ENCODE measurements at regions not wholly inside any gene's neighbourhood (a gene's known extent, or its start where the extent isn't known, plus 50 kb on each side); places are given as distances from the start of the nearest gene placed in this dataset.

DNA sequence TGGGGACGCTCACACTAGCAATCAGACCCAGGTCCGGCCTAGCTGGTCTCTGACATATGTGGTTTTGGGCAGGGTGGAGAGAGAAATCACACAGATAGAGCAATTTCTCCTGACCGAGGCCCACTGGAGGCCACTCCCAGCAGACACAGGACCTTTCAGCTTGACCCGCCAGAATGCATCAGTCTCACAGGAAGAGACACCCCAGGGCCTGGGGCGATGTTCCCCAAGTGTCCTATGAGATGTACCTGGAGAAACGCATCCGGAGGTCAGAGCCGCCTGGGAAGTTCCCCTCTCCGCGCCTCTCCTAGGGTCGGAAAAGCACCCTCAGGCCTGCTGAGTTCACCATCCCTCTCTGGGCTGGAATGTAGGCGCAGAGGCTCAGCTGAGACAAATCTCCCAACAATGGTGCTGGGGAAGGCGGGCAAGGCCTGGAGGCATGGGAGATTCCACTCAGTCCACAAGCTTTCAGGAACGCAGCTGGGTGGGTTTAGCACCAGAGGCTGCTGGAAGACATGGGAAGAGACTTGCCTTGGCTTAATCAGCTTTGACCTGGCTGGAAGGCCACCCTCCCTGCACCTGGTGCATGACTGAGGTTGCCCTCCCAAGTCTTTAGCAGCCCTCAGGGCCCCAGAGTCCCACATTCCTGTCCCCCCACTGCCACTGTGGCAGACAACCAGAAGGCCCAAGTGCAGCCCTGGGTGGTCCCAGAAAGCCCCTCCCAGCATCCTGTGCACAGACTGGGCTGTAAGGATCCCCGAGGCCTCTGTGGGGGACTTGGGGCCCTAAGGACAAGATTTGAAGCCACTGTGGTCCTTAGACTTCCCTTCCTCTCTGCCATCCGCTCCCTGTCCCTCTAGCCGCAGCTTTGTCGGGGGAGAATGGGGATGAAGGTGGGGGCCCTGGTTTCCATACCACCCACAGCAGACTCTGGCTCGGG is 57.5 kb downstream of the RTL6 start:
- Histone ChIP-seq H2AFZ (ENCODE audit: control insufficient read depth, low read length) (no peak overlapping the region), H3K27me3 (ENCODE audit: control insufficient read depth, extremely low read depth, insufficient read depth, low read length) (peaks cover 3% of the 10 kb centered on the region), H4K20me1 (ENCODE audit: control insufficient read depth, extremely low read depth, insufficient read depth, low read length) (no peaks in the 10 kb centered on the region), H3K9me3 (ENCODE audit: control insufficient read depth, low read depth, low read length) (no peaks in the 10 kb centered on the region), H3K9ac (ENCODE audit: control insufficient read depth, extremely low read depth, insufficient read depth, low read length) (no peak overlapping the region), H3K9me1 (ENCODE audit: control insufficient read depth, extremely low read depth, insufficient read depth, low read length) (no peaks in the 10 kb centered on the region), H3K36me3 (ENCODE audit: control insufficient read depth in 2 of 2, extremely low read depth in 1 of 2, insufficient read depth in 2 of 2, low read length in 2 of 2) (no peaks in the 10 kb centered on the region), H3K4me2 (ENCODE audit: control insufficient read depth, extremely low read depth, insufficient read depth, low read depth, low read length) (no peak overlapping the region), H3K27ac (ENCODE audit: control insufficient read depth, insufficient read depth, low read length) (no peak overlapping the region), H3K4me1 (ENCODE audit: control insufficient read depth, extremely low read depth, insufficient read depth, low read length) (peaks cover 4% of the 10 kb centered on the region), H3K79me2 (ENCODE audit: control insufficient read depth, insufficient read depth, low read length) (no peaks in the 10 kb centered on the region), H3K4me3 (ENCODE audit: control insufficient read depth in 2 of 3, extremely low read depth in 1 of 3, insufficient read depth in 2 of 3, low read depth in 1 of 3, low read length in 3 of 3) (no peak overlapping the region)
- DNase-seq (ENCODE audit: low read depth, low spot score), result no peak
- dilution Hi-C loops (cut with MboI; ENCODE audit: extremely low pct_ligation_motif_present, low sequenced_read_pairs), result no loop called here
- TF ChIP-seq EZH2 (IDR thresholded peaks at IDR 0.05; ENCODE audit: low read length), result no peak
- TF ChIP-seq, protein P1, sequence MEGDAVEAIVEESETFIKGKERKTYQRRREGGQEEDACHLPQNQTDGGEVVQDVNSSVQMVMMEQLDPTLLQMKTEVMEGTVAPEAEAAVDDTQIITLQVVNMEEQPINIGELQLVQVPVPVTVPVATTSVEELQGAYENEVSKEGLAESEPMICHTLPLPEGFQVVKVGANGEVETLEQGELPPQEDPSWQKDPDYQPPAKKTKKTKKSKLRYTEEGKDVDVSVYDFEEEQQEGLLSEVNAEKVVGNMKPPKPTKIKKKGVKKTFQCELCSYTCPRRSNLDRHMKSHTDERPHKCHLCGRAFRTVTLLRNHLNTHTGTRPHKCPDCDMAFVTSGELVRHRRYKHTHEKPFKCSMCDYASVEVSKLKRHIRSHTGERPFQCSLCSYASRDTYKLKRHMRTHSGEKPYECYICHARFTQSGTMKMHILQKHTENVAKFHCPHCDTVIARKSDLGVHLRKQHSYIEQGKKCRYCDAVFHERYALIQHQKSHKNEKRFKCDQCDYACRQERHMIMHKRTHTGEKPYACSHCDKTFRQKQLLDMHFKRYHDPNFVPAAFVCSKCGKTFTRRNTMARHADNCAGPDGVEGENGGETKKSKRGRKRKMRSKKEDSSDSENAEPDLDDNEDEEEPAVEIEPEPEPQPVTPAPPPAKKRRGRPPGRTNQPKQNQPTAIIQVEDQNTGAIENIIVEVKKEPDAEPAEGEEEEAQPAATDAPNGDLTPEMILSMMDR (optimal IDR thresholded peaks at IDR 0.05 in 1 of 3, IDR thresholded peaks at IDR 0.05 in 1 of 3, conservative IDR thresholded peaks at IDR 0.05 in 1 of 3; ENCODE audit: extremely low read depth in 1 of 3, insufficient read depth in 2 of 3, low read length in 3 of 3), result no peak
- FAIRE-seq, result no peak

DNA sequence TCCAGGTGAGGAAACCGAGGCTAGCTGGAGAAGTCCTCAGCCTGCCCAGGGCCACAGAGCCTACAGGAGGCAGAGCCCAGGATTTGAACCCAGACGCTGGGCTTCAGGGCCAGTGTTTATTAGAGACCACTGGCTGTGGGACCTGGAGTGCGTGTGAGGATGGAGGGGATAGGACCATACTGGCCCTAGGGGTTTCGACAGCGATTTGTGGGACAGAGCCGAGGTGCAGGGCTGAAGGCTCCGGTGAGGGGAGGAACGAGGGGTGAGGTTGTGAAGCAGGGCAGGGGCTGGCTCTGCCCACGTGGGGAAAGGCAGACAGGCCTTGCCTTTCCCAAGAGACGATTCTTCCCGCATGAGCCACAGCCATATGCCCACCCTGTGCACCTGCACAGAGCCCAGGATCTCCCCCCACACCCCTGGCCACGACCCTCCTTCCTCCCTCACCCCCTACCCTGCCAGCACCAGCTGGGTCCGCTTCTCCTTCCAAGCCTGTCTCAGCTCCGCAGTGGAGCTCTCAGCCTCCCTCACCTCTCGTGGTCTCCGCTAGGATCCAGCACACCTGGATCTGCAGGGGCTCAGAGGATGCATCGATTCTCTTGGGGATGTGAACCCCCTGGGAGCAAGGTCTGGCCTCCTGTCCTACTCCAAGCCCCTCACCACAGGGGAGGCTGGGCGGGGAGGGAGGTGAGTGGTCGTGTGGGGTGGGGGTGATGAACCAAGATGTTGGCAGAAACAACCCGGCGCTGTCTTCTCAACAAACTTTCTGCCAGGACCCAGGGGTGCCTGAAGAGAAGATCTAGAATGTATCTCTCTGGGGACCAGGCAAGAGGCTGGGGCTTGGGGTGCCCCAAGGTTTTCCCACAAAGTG is 58.4 kb downstream of the RTL6 start:
- no peak overlapping the region for H3K4me2 ChIP-seq (ENCODE audit: control insufficient read depth, extremely low read depth, insufficient read depth, low read depth, low read length)
- H3K27ac ChIP-seq (ENCODE audit: control insufficient read depth, insufficient read depth, low read length), result no peak overlapping the region
- no peaks in the 10 kb centered on the region for H4K20me1 ChIP-seq (ENCODE audit: control insufficient read depth, extremely low read depth, insufficient read depth, low read length)
- no peaks in the 10 kb centered on the region for H3K4me1 ChIP-seq (ENCODE audit: control insufficient read depth, extremely low read depth, insufficient read depth, low read length)
- no peak overlapping the region for H3K4me3 ChIP-seq (ENCODE audit: control insufficient read depth in 2 of 3, extremely low read depth in 1 of 3, insufficient read depth in 2 of 3, low read depth in 1 of 3, low read length in 3 of 3)
- no peak for FAIRE-seq
- dilution Hi-C loops (cut with MboI; ENCODE audit: extremely low pct_ligation_motif_present, low sequenced_read_pairs), result no loop called here
- peaks cover 3% of the 10 kb centered on the region for H3K27me3 ChIP-seq (ENCODE audit: control insufficient read depth, extremely low read depth, insufficient read depth, low read length)
- no peak overlapping the region for H2AFZ ChIP-seq (ENCODE audit: control insufficient read depth, low read length)
- DNase-seq (ENCODE audit: low read depth, low spot score), result no peak
- TF ChIP-seq, protein P1 (optimal IDR thresholded peaks at IDR 0.05 in 1 of 3, IDR thresholded peaks at IDR 0.05 in 1 of 3, conservative IDR thresholded peaks at IDR 0.05 in 1 of 3; ENCODE audit: extremely low read depth in 1 of 3, insufficient read depth in 2 of 3, low read length in 3 of 3), result no peak
- TF ChIP-seq EZH2 (IDR thresholded peaks at IDR 0.05; ENCODE audit: low read length), result no peak
- H3K79me2 ChIP-seq (ENCODE audit: control insufficient read depth, insufficient read depth, low read length), result no peaks in the 10 kb centered on the region
- no peaks in the 10 kb centered on the region for H3K9me1 ChIP-seq (ENCODE audit: control insufficient read depth, extremely low read depth, insufficient read depth, low read length)
- H3K36me3 ChIP-seq (ENCODE audit: control insufficient read depth in 2 of 2, extremely low read depth in 1 of 2, insufficient read depth in 2 of 2, low read length in 2 of 2), result no peaks in the 10 kb centered on the region
- no peak overlapping the region for H3K9ac ChIP-seq (ENCODE audit: control insufficient read depth, extremely low read depth, insufficient read depth, low read length)
- H3K9me3 ChIP-seq (ENCODE audit: control insufficient read depth, low read depth, low read length), result no peaks in the 10 kb centered on the region
